Prostate gland (tissue), 2 donors: ENCODE measurements at regions not wholly inside any gene's neighbourhood (a gene's known extent, or its start where the extent isn't known, plus 50 kb on each side); places are given as distances from the start of the nearest gene placed in this dataset.
"Not testable (repeated sequence)": the region's sequence is repeated elsewhere in the genome, so short reads cannot be mapped to it uniquely, and the experiment has no call there.

Source experiments
- CTCF ChIP-seq, 4 experiments: fragments of 200-600 bp in 2 of 4; fragments of 450-650 bp in 2 of 4; sonication (generic) in 2 of 4; IDR thresholded peaks; 1 replicate in 3 of 4; 2 replicates in 1 of 4; pipeline ENCODE4 v1.5.1; 2016 to 2019; ENCODE audit warnings: antibody characterized with exemption in 4 of 4, mild to moderate bottlenecking in 2 of 4, moderate library complexity in 2 of 4
- POLR2AphosphoS5 ChIP-seq: sonication (generic); formaldehyde crosslinking; IDR thresholded peaks from one replicate; pipeline ENCODE4 v1.6.1; 2017; ENCODE audit warnings: antibody characterized with exemption

GRCh38 chr6:22374950-22375349, 78.1 kb upstream of the PRL start:
- TF ChIP-seq CTCF (IDR thresholded peaks at IDR 0.05); POLR2AphosphoS5: not testable (repeated sequence)
